ENCODE measurements at regions not wholly inside any gene's neighbourhood (a gene's known extent, or its start where the extent isn't known, plus 50 kb on each side); places are given as distances from the start of the nearest gene placed in this dataset.

DNA sequence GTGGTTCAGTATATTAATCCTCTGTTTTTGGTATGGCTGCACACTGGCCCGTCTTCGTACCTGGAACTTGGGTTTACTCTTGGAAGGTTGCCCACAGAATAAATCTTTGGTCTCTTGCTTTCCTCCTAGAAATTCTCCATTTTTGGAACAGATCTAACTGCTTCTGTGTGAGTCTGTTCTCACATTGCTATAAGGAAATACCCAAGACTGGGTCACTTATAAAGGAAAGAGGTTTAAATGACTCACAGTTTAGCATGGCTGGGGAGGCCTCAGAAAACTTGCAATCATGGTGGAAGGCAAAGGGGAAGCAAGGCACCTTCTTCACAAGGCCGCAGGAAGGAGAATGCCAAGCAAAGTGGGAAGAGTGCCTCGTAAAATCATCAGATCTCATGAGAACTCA, 407.8 kb upstream of the PDE3A start:
- TF ChIP-seq, protein P1, sequence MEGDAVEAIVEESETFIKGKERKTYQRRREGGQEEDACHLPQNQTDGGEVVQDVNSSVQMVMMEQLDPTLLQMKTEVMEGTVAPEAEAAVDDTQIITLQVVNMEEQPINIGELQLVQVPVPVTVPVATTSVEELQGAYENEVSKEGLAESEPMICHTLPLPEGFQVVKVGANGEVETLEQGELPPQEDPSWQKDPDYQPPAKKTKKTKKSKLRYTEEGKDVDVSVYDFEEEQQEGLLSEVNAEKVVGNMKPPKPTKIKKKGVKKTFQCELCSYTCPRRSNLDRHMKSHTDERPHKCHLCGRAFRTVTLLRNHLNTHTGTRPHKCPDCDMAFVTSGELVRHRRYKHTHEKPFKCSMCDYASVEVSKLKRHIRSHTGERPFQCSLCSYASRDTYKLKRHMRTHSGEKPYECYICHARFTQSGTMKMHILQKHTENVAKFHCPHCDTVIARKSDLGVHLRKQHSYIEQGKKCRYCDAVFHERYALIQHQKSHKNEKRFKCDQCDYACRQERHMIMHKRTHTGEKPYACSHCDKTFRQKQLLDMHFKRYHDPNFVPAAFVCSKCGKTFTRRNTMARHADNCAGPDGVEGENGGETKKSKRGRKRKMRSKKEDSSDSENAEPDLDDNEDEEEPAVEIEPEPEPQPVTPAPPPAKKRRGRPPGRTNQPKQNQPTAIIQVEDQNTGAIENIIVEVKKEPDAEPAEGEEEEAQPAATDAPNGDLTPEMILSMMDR (IDR thresholded peaks at IDR 0.05): no peak
- no peak for TF ChIP-seq POLR2A (IDR thresholded peaks at IDR 0.05)

Measured in heart left ventricle (tissue), 13 donors.